ENCODE measurements at regions not wholly inside any gene's neighbourhood (a gene's known extent, or its start where the extent isn't known, plus 50 kb on each side); places are given as distances from the start of the nearest gene placed in this dataset.

GRCh38 chr13:52905701-52906100 lies 57.3 kb upstream of the PCDH8 start:
- no peak overlapping the region for H2AK5ac ChIP-seq (ENCODE audit: insufficient read length, low read length)
- H3K23ac ChIP-seq (ENCODE audit: insufficient read length, low read depth, low read length), result no peak overlapping the region
- H3K9ac ChIP-seq (ENCODE audit: extremely low read depth, insufficient read length, low read length), result no peak overlapping the region
- no peaks in the 10 kb centered on the region for H3K79me1 ChIP-seq (ENCODE audit: insufficient read depth, low read depth, low read length, poor library complexity, severe bottlenecking)
- no peak overlapping the region for H3K56ac ChIP-seq (ENCODE audit: insufficient read length, low read depth, low read length)
- no peak overlapping the region for H3K18ac ChIP-seq (ENCODE audit: insufficient read length, low read depth, low read length)
- no peaks in the 10 kb centered on the region for H3K36me3 Mint-ChIP-seq (ENCODE audit: insufficient read depth in 1 of 3, low read depth in 3 of 3)
- H3K9me3 Mint-ChIP-seq, result no peaks in the 10 kb centered on the region
- no peak overlapping the region; a peak in 2 of 7 replicates for H3K27ac Mint-ChIP-seq
- no peak overlapping the region for H3K4me2 ChIP-seq (ENCODE audit: insufficient read depth, insufficient read length, low read length)
- peaks cover 55 to 62% of the 10 kb centered on the region in 2 experiments for H3K4me1 Mint-ChIP-seq
- TF ChIP-seq CTCF (conservative IDR thresholded peaks at IDR 0.05), result no peak
- H2BK120ac ChIP-seq (ENCODE audit: low read depth, low read length, poor library complexity, severe bottlenecking), result no peak overlapping the region
- H2BK12ac ChIP-seq (ENCODE audit: insufficient read length, low read depth, low read length), result no peak overlapping the region
- H2BK15ac ChIP-seq (ENCODE audit: low read depth, low read length), result no peak overlapping the region
- H3K27me3 ChIP-seq (ENCODE audit: insufficient read depth, low read length), result no peaks in the 10 kb centered on the region; the same call in 1 of the 2 replicates
- H2BK5ac ChIP-seq (ENCODE audit: insufficient read length, low read length), result no peak overlapping the region
- no peak overlapping the region for H3K27ac ChIP-seq (ENCODE audit: insufficient read length, low read depth, low read length)
- H3K4me3 Mint-ChIP-seq, result peak overlapping the region in 1 of 2 experiments; percentile 57; a peak in 2 of 5 replicates
- no peak overlapping the region for H3T11ph ChIP-seq (ENCODE audit: low read length)
- no peak overlapping the region for H3K14ac ChIP-seq (ENCODE audit: insufficient read depth, low read length)
- DNase-seq, result no peak
- no peak overlapping the region for H3K4ac ChIP-seq (ENCODE audit: low read depth, low read length)
- no peaks in the 10 kb centered on the region for H3K23me2 ChIP-seq (ENCODE audit: insufficient read length, low read depth, low read length, poor library complexity, severe bottlenecking)
- no peak overlapping the region for H2BK20ac ChIP-seq (ENCODE audit: low read depth, low read length, poor library complexity, severe bottlenecking)
- H4K91ac ChIP-seq (ENCODE audit: insufficient read length, low read depth, low read length), result no peak overlapping the region
- no peak overlapping the region for H4K5ac ChIP-seq (ENCODE audit: insufficient read length, low read depth, low read length)
- H4K8ac ChIP-seq (replicated peaks; ENCODE audit: insufficient read length, low read depth, low read length), result no peak overlapping the region
- no peak overlapping the region for H2AFZ ChIP-seq (ENCODE audit: low read length)
- H3K9me3 ChIP-seq (ENCODE audit: control insufficient read depth, low read depth, low read length), result no peaks in the 10 kb centered on the region
- H3K27me3 Mint-ChIP-seq (ENCODE audit: low read depth), result peaks cover 20% of the 10 kb centered on the region
- no peaks in the 10 kb centered on the region for H3K79me2 ChIP-seq (ENCODE audit: insufficient read depth, low read length)
- no CpG with 5 or more reads among the region's 1 CpG for WGBS (ENCODE audit: extremely low coverage, insufficient read length, low lambda C conversion rate)
- peaks cover 15% of the 10 kb centered on the region; the same call in 1 of the 2 replicates for H3K4me1 ChIP-seq (ENCODE audit: insufficient read depth, low read length)
- no peaks in the 10 kb centered on the region for H4K20me1 ChIP-seq (ENCODE audit: control insufficient read depth, insufficient read depth, insufficient read length)
